H9 (cell line): ENCODE measurements at regions not wholly inside any gene's neighbourhood (a gene's known extent, or its start where the extent isn't known, plus 50 kb on each side); places are given as distances from the start of the nearest gene placed in this dataset.

Source experiments
- DNase-seq: peaks from one replicate; pipeline ENCODE4 v3.0.0-alpha.2; 2017
- H2AFZ ChIP-seq: one replicate; pipeline ENCODE4 v1.6.1; 2013; ENCODE audit warnings: mild to moderate bottlenecking, low read length, control low read depth, moderate library complexity
- H2AK5ac ChIP-seq: 2 replicates; pipeline ENCODE4 v1.6.1; 2013; ENCODE audit warnings: low read length, control low read depth, mixed read lengths; ENCODE audit not compliant: insufficient read length
- H2BK120ac ChIP-seq: one replicate; pipeline ENCODE4 v1.6.1; 2013; ENCODE audit warnings: low read depth, mild to moderate bottlenecking, low read length, control low read depth, inconsistent platforms; ENCODE audit not compliant: poor library complexity, severe bottlenecking
- H2BK12ac ChIP-seq: 2 replicates; pipeline ENCODE4 v1.6.1; 2013; ENCODE audit warnings: low read length, control low read depth, mixed read lengths, low read depth; ENCODE audit not compliant: insufficient read length
- H2BK15ac ChIP-seq: 2 replicates; pipeline ENCODE4 v1.6.1; 2013; ENCODE audit warnings: low read depth, low read length, control low read depth
- H2BK20ac ChIP-seq: one replicate; pipeline ENCODE4 v1.6.1; 2013; ENCODE audit warnings: low read depth, mild to moderate bottlenecking, low read length, control low read depth, inconsistent platforms; ENCODE audit not compliant: poor library complexity, severe bottlenecking
- H2BK5ac ChIP-seq: 2 replicates; pipeline ENCODE4 v1.6.1; 2013; ENCODE audit warnings: low read length, control low read depth, mixed read lengths; ENCODE audit not compliant: insufficient read length
- H3K14ac ChIP-seq: 2 replicates; pipeline ENCODE4 v1.6.1; 2013; ENCODE audit warnings: low read length, control low read depth; ENCODE audit not compliant: insufficient read depth
- H3K18ac ChIP-seq: 2 replicates; pipeline ENCODE4 v1.6.1; 2013; ENCODE audit warnings: low read depth, mild to moderate bottlenecking, mixed read lengths, low read length, control low read depth; ENCODE audit not compliant: insufficient read length
- H3K23ac ChIP-seq: 2 replicates; pipeline ENCODE4 v1.6.1; 2013; ENCODE audit warnings: low read length, control low read depth, mixed read lengths, low read depth; ENCODE audit not compliant: insufficient read length
- H3K23me2 ChIP-seq: 2 replicates; pipeline ENCODE4 v1.6.1; 2013; ENCODE audit warnings: low read depth, mild to moderate bottlenecking, mixed read lengths, low read length, control low read depth; ENCODE audit not compliant: insufficient read length, poor library complexity, severe bottlenecking
- H3K27ac ChIP-seq: 2 replicates; pipeline ENCODE4 v1.5.1; 2013; ENCODE audit warnings: low read length, control low read depth, mixed read lengths, low read depth; ENCODE audit not compliant: insufficient read length
- H3K27me3 ChIP-seq: 2 replicates; pipeline ENCODE4 v1.6.1; 2013; ENCODE audit warnings: low read length, control low read depth, inconsistent platforms; ENCODE audit not compliant: insufficient read depth
- H3K4ac ChIP-seq: 2 replicates; pipeline ENCODE4 v1.6.1; 2013; ENCODE audit warnings: low read depth, mild to moderate bottlenecking, control low read depth, inconsistent platforms, low read length, moderate library complexity
- H3K4me1 ChIP-seq: 2 replicates; pipeline ENCODE4 v1.6.1; 2013; ENCODE audit warnings: low read length, control low read depth, inconsistent platforms; ENCODE audit not compliant: insufficient read depth
- H3K4me2 ChIP-seq: 2 replicates; pipeline ENCODE4 v1.6.1; 2013; ENCODE audit warnings: low read length, control low read depth, mixed read lengths; ENCODE audit not compliant: insufficient read length, insufficient read depth
- H3K56ac ChIP-seq: 2 replicates; pipeline ENCODE4 v1.6.1; 2013; ENCODE audit warnings: low read depth, mild to moderate bottlenecking, mixed read lengths, low read length, control low read depth; ENCODE audit not compliant: insufficient read length
- H3K79me1 ChIP-seq: 2 replicates; pipeline ENCODE4 v1.6.1; 2013; ENCODE audit warnings: low read depth, mild to moderate bottlenecking, moderate library complexity, low read length, control low read depth, inconsistent platforms; ENCODE audit not compliant: insufficient read depth, poor library complexity, severe bottlenecking
- H3K79me2 ChIP-seq: 2 replicates; pipeline ENCODE4 v1.6.1; 2013; ENCODE audit warnings: low read length, control low read depth, inconsistent platforms; ENCODE audit not compliant: insufficient read depth
- H3K9ac ChIP-seq: 2 replicates; pipeline ENCODE4 v1.6.1; 2013; ENCODE audit warnings: low read length, control low read depth, mixed read lengths; ENCODE audit not compliant: insufficient read length; ENCODE audit errors: extremely low read depth
- H3K9me3 ChIP-seq: one replicate; pipeline ENCODE4 v1.6.1; 2013; ENCODE audit warnings: low read depth, low read length, inconsistent platforms; ENCODE audit not compliant: control insufficient read depth
- H3T11ph ChIP-seq: one replicate; pipeline ENCODE4 v1.6.1; 2013; ENCODE audit warnings: mild to moderate bottlenecking, low read length, control low read depth, inconsistent platforms
- H4K20me1 ChIP-seq: one replicate; pipeline ENCODE4 v1.6.1; 2013; ENCODE audit not compliant: control insufficient read depth, insufficient read length, insufficient read depth
- H4K5ac ChIP-seq: 2 replicates; pipeline ENCODE4 v1.6.1; 2013; ENCODE audit warnings: low read depth, mild to moderate bottlenecking, mixed read lengths, low read length, control low read depth; ENCODE audit not compliant: insufficient read length
- H4K8ac ChIP-seq: replicated peaks from 2 replicates; pipeline ENCODE4 v1.6.1; 2013; ENCODE audit warnings: low read length, control low read depth, mixed read lengths, low read depth; ENCODE audit not compliant: insufficient read length
- H4K91ac ChIP-seq: 2 replicates; pipeline ENCODE4 v1.6.1; 2013; ENCODE audit warnings: low read depth, mild to moderate bottlenecking, moderate library complexity, mixed read lengths, low read length, control low read depth; ENCODE audit not compliant: insufficient read length
- H3K27ac Mint-ChIP-seq, 3 experiments: 2 replicates in 2 of 3; 3 replicates in 1 of 3; pipeline ENCODE4 v1.8.0; 2020 to 2021; ENCODE audit warnings: mixed read lengths in 3 of 3, mild to moderate bottlenecking in 1 of 3, moderate library complexity in 1 of 3
- H3K27me3 Mint-ChIP-seq: 2 replicates; pipeline ENCODE4 v1.8.0; 2021; ENCODE audit warnings: low read depth, mild to moderate bottlenecking, moderate library complexity, mixed read lengths
- H3K36me3 Mint-ChIP-seq, 3 experiments: 2 replicates in 2 of 3; 3 replicates in 1 of 3; pipeline ENCODE4 v1.8.0; 2020 to 2021; ENCODE audit warnings: low read depth in 3 of 3, mixed read lengths in 3 of 3; ENCODE audit not compliant: insufficient read depth in 1 of 3
- H3K4me1 Mint-ChIP-seq, 2 experiments: 2 replicates each; pipeline ENCODE4 v1.8.0; 2020; ENCODE audit warnings: mixed read lengths in 2 of 2
- H3K4me3 Mint-ChIP-seq, 2 experiments: 2 replicates in 1 of 2; 3 replicates in 1 of 2; pipeline ENCODE4 v1.8.0; 2020 to 2021; ENCODE audit warnings: mild to moderate bottlenecking in 2 of 2, mixed read lengths in 2 of 2, moderate library complexity in 1 of 2
- H3K9me3 Mint-ChIP-seq, 2 experiments: 2 replicates in 1 of 2; 3 replicates in 1 of 2; pipeline ENCODE4 v1.8.0; 2020; ENCODE audit warnings: mild to moderate bottlenecking in 2 of 2, mixed read lengths in 2 of 2, moderate library complexity in 1 of 2
- CTCF ChIP-seq: fragments of 200-600 bp; sonication (generic); conservative IDR thresholded peaks from 3 replicates; pipeline ENCODE4 v1.8.0; 2021; ENCODE audit warnings: antibody characterized with exemption, mild to moderate bottlenecking
- WGBS: extraction: QIAGEN DNeasy Blood & Tissue Kit; methylation state at CpG from one replicate; pipeline ENCODE4 v1.1.7; 2013; ENCODE audit warnings: missing lambda C conversion rate, low lambda C conversion rate, mixed read lengths; ENCODE audit not compliant: insufficient read length; ENCODE audit errors: extremely low coverage; 5-methylcytosine and 5-hydroxymethylcytosine counted together

GRCh38 chr16:54462151-54462651, 175.6 kb upstream of the IRX3 start:
- H3K79me2 ChIP-seq = no peaks in the 10 kb centered on the region
- Mint-ChIP-seq H3K36me3 (peaks cover 0 to 12% (median 0%) of the 10 kb centered on the region in 3 experiments; a peak in 3 of 7 replicates), H3K27ac (no peak overlapping the region), H3K4me1 (peaks cover 20 to 34% of the 10 kb centered on the region in 2 experiments), H3K27me3 (peaks cover 3% of the 10 kb centered on the region), H3K4me3 (no peak overlapping the region), H3K9me3 (peaks cover 5 to 12% of the 10 kb centered on the region in 2 experiments)
- H2AFZ ChIP-seq = no peak overlapping the region
- H3K27me3 ChIP-seq = no peaks in the 10 kb centered on the region
- H3K4me1 ChIP-seq = peaks cover 5% of the 10 kb centered on the region; the same call in 1 of the 2 replicates
- no peak overlapping the region for H3K23ac ChIP-seq
- H3K56ac ChIP-seq = no peak overlapping the region
- H4K8ac ChIP-seq = no peak overlapping the region
- no peak overlapping the region for H3K14ac ChIP-seq
- no peak overlapping the region for H3K18ac ChIP-seq
- H3K79me1 ChIP-seq = no peaks in the 10 kb centered on the region
- no peak overlapping the region for H2AK5ac ChIP-seq
- no CpG with 5 or more reads among the region's 2 CpGs for WGBS
- H3T11ph ChIP-seq = no peak overlapping the region
- no peaks in the 10 kb centered on the region for H3K9me3 ChIP-seq
- H3K27ac ChIP-seq = no peak overlapping the region
- H2BK15ac ChIP-seq = no peak overlapping the region
- H3K9ac ChIP-seq = no peak overlapping the region
- H4K91ac ChIP-seq = no peak overlapping the region
- H3K4me2 ChIP-seq = no peak overlapping the region
- TF ChIP-seq CTCF = no peak
- H2BK20ac ChIP-seq = no peak overlapping the region
- H3K23me2 ChIP-seq = no peaks in the 10 kb centered on the region
- DNase-seq = no peak
- H3K4ac ChIP-seq = no peak overlapping the region
- no peaks in the 10 kb centered on the region for H4K20me1 ChIP-seq
- no peak overlapping the region for H2BK120ac ChIP-seq
- no peak overlapping the region for H4K5ac ChIP-seq
- H2BK5ac ChIP-seq = no peak overlapping the region
- no peak overlapping the region for H2BK12ac ChIP-seq
